HG03457 (cell line): ENCODE measurements at regions not wholly inside any gene's neighbourhood (a gene's known extent, or its start where the extent isn't known, plus 50 kb on each side); places are given as distances from the start of the nearest gene placed in this dataset.

Source experiments
- ATAC-seq: cut with Tn5 transposase; IDR thresholded peaks from one replicate; pipeline ENCODE4 v1.9.1; 2021; ENCODE audit warnings: moderate number of reproducible peaks; ENCODE audit not compliant: unreplicated experiment

DNA sequence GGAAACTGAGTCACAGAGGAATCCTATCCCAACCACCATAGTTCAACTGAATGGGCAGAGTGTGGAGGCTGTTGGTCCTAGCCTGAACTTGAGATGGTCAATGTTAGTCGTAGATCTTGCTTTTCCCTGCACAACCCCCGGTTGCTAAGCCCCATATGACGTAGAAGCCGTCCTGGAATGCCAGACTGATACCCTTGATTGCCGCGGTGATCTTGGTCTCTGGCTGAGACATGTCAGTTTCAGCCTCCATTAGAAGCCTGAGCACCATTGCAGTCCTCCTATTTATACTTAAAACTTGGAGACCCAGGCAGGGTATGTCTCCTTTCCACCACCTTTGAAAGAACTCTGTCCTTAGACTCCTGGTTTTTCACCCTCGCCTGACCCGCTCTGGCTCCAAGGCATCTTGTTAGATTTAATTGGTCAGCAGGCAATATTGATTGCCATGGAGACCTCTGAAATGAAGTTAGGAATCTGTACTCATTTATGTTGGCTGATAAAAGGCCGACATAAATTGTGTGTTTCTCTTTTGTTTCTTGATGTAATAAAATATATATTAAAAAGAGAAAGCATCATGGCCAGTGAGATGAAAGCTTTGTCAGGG lies 53.4 kb downstream of the RPLP1 start:
- no peak for ATAC-seq

GRCh38 chr15:69508659-69509058 lies 56.0 kb downstream of the RPLP1 start:
- ATAC-seq: no peak

DNA sequence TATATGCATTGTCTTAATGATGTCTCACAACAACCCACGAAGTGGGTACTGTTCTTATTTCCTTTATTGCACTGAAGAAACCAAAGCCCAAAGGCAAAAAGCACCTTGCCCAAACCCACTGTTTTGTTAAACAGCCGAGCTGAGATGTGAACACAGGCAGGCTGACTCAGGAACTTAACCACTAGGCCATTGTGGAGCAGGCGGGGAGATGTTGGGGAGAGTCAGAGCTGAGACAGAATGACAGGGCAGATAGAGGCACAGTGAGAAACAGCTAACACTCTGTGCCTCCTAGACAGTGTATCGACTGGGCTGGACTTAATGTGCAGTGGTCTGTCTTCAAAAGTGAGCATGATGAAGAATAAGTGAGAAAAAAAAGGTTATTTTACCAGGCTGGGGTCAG lies 56.5 kb downstream of the RPLP1 start:
- no peak for ATAC-seq

DNA sequence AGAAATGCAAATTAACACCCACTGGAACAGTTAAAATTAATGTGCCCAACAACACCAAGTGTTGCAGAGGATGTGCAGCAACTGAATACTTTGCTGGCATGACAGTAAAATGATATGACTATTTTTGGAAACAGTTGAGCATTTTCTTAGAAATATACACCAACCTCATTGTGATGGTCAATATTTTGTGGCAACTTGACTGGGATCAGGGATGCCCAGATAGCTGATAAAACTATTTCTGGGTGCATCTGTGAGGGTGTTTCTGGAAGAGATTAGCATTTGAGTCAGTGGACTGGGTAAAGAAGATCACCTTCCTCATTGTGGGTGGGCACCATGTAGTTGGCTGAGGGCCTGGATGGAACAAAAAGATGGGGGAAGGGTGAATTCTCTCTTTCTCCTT lies 57.9 kb downstream of the RPLP1 start:
- no peak for ATAC-seq

DNA sequence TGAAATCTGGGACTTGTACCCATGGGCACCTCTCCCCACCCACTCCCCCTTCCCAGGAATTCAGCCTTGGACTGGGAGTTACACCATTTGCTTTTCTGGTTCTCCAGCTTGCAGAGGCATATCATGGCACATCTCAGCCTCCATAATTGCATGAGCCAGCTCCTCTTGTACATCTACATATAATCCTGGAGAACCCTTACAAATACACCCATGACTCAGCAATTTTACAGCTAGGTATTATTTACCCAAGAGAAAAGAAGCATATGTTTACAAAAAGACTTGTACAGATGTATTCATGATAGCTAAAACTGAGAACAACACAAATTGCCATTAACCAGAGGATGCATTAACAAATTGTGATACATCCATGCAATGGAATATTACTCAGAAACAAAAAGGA lies 58.4 kb downstream of the RPLP1 start:
- ATAC-seq: no peak

GRCh38 chr15:69511716-69512340 lies 59.2 kb downstream of the RPLP1 start:
- no peak for ATAC-seq

DNA sequence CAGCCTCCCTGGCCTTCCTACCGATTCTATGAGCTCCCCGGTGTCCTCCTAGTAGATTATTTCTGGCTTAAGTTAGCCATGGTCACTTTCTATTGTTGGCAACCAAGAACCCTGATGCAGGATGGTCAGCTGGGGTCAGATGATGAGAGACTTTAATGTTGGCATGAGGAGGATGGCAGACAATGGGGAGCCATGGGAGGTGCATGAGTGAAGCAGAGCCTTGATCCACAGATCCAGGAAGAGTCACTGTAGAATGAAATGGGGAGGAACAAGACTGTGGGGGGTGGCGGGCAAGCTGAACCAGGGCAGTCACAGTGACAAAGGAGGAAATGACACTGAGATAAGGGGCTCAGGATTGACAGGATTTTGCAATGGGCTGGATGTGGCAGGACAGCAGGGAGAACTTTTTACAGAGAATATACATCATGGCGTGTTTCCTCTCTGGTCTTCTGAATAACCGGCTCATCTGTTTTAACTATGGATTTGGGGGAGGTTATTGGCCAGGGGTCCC lies 60.9 kb downstream of the RPLP1 start:
- ATAC-seq: no peak

DNA sequence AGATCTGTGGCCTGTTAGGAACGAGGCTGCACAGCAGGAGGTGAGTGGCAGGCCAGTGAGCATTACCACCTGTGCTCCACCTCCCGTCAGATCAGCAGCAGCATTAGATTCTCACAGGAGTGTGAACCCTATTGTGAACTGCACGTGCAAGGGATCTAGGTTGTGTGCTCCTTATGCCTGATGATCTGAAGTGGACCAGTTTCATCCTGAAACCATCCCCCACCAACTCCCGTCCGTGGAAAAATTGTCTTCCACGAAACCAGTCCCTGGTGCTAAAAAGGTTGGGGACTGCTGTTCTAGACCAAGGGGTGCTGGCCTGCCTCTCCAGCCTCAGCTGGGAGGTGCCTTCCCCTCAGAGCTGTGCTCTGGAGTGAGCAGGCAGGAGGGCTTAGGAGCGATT lies 61.4 kb downstream of the RPLP1 start:
- no peak for ATAC-seq

DNA sequence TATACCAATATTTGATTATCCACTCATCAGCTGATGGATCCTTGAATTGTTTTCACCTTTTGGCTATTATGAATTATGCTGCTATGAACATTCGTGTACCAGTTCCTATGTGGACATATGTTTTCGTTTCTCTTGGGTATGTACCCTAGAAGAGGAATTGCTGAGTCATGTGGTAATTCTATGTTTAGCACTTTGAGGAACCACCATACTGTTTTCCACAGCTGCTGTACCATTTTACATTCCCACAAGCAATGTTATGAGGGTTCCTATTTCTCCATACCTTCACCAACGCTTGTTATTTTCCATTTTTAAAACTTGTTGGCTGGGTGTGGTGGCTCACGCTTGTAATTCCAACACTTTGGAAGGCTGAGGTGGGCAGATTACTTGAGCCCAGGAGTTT lies 62.9 kb downstream of the RPLP1 start:
- no peak for ATAC-seq

- no peak for ATAC-seq
Observed at GRCh38 chr15:69515926-69516325, 63.3 kb downstream of the RPLP1 start.

DNA sequence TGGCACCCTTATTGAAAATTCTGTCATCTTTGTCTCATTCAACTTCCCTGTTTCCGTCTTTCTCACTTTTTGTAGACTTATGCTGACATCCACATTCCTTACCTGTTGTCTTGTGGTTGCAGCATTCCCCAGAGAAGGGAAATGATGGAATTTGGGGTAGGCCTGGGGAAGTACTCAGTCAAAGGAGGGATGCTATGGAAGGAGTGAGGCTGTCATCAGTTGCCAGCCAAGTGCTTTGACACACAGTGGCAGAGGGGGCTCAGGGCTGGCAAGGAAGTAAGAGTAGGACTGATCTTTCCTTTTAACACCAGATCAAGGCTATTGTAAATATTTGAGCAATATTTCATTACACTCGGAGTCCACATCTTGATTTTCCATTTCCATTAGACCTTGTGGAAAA lies 64.4 kb downstream of the RPLP1 start:
- no peak for ATAC-seq

- no peak for ATAC-seq
Observed at GRCh38 chr15:69518806-69519205, 66.2 kb downstream of the RPLP1 start.

DNA sequence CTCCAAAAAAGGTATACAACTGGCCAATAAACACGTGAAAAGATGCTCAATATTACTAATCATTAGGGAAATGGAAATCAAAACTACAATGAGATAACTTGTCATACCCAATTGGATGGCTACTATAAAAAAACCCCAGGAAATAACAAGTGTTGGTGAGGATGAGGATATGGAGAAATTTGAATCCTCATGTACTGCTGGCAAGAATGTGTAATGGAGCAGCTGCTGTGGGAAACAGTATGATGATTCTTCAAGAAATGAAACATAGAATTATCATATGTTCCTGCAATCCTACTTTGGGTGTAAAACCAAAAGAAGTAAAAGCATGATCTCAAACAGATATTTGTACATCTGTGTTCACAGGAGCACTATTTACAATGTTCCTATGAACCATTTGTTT lies 67.4 kb downstream of the RPLP1 start:
- ATAC-seq: no peak

DNA sequence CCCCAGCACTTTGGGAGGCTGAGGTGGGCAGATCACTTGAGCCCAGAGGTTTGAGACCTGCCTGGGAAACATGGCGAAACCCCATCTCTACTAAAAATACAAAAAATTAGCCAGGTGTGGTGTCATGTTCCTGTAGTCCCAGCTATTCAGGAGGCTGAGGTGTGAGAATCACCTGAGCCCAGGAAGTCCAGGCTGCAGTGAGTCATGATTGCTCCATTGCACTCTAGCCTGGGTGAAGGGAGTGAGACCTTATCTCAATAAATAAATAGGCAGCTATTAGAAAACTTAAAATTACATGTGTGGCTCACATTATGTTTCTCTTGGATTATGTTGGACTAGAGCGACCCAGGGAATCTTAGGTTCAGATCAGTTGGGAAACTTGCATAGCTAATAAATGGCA lies 69.7 kb downstream of the RPLP1 start:
- ATAC-seq: no peak

DNA sequence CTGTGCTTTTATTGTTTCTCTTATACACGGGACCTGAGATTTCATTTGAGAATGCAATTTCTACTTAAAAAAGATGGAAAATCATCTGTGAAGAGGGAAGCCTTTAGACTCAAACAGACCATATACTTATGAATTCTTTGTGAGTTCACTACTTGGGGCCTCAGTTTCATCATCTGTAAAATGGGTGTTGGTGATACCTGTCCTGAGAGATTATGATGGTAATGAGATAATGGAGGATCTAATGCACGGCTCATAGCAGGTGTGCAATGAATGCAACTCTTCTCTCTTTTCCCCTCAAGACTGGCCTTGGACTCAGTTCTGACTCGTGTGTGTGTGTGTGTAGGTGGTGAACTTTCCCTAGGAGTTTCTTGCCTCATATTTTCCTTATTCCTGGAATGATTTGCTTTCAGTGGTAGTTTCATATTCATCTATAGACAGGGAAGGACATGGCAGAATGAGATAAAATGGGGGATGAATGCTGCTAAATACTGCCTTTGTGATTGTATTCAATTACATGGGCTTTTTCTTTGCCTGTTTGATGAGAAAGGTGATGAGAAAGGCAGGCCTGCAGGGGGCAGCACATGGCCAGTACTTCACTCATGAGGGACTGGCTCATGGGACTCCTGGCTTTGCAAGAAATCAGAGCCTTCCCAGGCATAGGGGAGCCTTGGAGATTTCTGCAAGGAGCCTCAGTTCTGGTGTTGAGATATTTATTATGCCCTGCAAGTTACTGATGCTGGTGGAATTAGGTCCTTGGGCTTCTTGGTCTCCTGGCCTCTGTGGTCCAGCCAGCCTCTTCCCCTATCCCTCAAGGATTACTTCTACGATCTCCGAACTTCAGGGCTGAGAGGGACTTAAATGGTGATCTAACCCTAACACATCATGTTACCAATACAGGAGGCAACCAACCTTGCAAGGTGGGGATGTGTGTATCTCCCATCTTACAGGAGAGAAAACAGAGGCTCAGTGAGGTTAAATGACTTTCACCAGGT lies 70.7 kb downstream of the RPLP1 start:
- ATAC-seq: no peak

DNA sequence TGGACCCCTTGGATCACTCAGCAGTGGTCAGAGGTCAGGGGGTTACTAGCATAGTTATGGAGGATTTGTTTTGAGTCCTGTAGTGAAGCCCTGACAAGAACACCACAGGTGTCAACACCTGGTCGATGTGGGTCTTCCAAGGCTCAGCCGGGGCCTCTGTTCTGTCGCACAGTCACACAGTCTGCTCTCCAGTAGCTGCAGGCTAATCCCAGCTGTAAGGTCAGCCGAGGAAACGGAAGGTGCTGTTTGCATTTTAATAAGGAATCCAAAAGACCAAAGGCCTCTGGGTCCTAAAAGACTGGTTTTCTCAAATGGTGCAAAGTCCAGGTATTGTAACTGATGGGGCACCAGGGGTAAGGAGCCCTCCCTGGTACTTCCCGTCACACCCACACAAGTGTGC lies 71.7 kb downstream of the RPLP1 start:
- ATAC-seq: no peak

GRCh38 chr15:69524814-69525213 lies 72.2 kb downstream of the RPLP1 start:
- ATAC-seq: no peak

- no peak for ATAC-seq
Observed at GRCh38 chr15:69525543-69525942, 72.9 kb downstream of the RPLP1 start.

- ATAC-seq: no peak
Observed at GRCh38 chr15:69526081-69527061, 73.8 kb downstream of the RPLP1 start.

DNA sequence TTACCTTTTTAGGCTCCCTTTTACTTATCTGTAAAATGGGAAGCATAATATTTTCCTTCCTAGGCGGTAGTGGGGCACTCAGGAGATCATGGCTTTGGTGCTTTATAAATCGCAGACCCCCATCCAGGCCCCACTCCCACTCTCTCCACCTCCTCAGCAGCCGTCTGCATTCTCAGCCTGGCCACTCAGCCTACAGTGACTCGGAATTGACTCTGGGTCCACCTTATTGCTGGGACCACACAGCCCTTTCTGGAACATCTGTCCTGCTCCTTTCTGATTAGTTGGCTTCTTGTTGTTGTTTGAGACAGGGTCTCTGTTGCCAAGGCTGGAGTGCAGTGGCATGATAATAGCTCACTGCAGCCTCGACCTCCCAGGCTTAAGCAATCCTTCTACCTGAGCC lies 76.5 kb downstream of the RPLP1 start:
- no peak for ATAC-seq
